ENCODE measurements at regions not wholly inside any gene's neighbourhood (a gene's known extent, or its start where the extent isn't known, plus 50 kb on each side); places are given as distances from the start of the nearest gene placed in this dataset.
A peak's percentile ranks its signal among the peaks of the same experiment; 100 is the strongest.

- Histone ChIP-seq H3K9ac (ENCODE audit: low read depth in 2 of 2, low read length in 2 of 2) (no peak overlapping the region), H3K27ac (no peak overlapping the region)
- intact Hi-C loops (cut with DNase I) = loop anchor here (10.0 kb wide), 1 partner anchor 98 kb away; no protein-coding TSS in a partner anchor
These were observed 190.9 kb downstream of the GIPC2 start for GRCh38 chr1:78236716-78237115.

GRCh38 chr1:78237364-78237916 lies 191.7 kb downstream of the GIPC2 start:
- Histone ChIP-seq H3K36me3 (no peaks in the 10 kb centered on the region), H3K27ac (peak overlapping the region; percentile 25), H3K9me3 (no peaks in the 10 kb centered on the region), H3K4me3 (no peak overlapping the region), H3K9ac (ENCODE audit: low read depth in 2 of 2, low read length in 2 of 2) (no peak overlapping the region), H3K4me1 (no peaks in the 10 kb centered on the region), H3K27me3 (no peaks in the 10 kb centered on the region)
- intact Hi-C loops (cut with DNase I) = loop anchor here (10.0 kb wide), 1 partner anchor 97 kb away; no protein-coding TSS in a partner anchor
- peak; percentile 81 for DNase-seq
- no peak for TF ChIP-seq CTCF (IDR thresholded peaks at IDR 0.05)

More at GRCh38 chr1:78236716-78237115, 190.9 kb downstream of the GIPC2 start:
- no peak for TF ChIP-seq CTCF (IDR thresholded peaks at IDR 0.05)
- Histone ChIP-seq H3K4me3 (no peak overlapping the region), H3K4me1 (no peaks in the 10 kb centered on the region), H3K9me3 (no peaks in the 10 kb centered on the region), H3K27me3 (no peaks in the 10 kb centered on the region), H3K36me3 (no peaks in the 10 kb centered on the region)
- no peak for DNase-seq

GRCh38 chr1:78240191-78240590 lies 194.4 kb downstream of the GIPC2 start:
- no peak for DNase-seq
- H3K4me1 ChIP-seq = no peaks in the 10 kb centered on the region
- no peaks in the 10 kb centered on the region for H3K9me3 ChIP-seq
- H3K4me3 ChIP-seq = no peak overlapping the region
- no peak for TF ChIP-seq CTCF (IDR thresholded peaks at IDR 0.05)
- H3K27me3 ChIP-seq = no peaks in the 10 kb centered on the region
- intact Hi-C loops (cut with DNase I) = no loop called here
- H3K36me3 ChIP-seq = no peaks in the 10 kb centered on the region
- H3K27ac ChIP-seq = no peak overlapping the region
- no peak overlapping the region for H3K9ac ChIP-seq (ENCODE audit: low read depth in 2 of 2, low read length in 2 of 2)

- no peak for DNase-seq
- no peak overlapping the region for H3K4me3 ChIP-seq
- no peaks in the 10 kb centered on the region for H3K4me1 ChIP-seq
- TF ChIP-seq CTCF (IDR thresholded peaks at IDR 0.05) = no peak
- intact Hi-C loops (cut with DNase I) = no loop called here
- H3K27me3 ChIP-seq = no peaks in the 10 kb centered on the region
- H3K9ac ChIP-seq (ENCODE audit: low read depth in 2 of 2, low read length in 2 of 2) = no peak overlapping the region
- H3K27ac ChIP-seq = no peak overlapping the region
- H3K36me3 ChIP-seq = no peaks in the 10 kb centered on the region
- no peaks in the 10 kb centered on the region for H3K9me3 ChIP-seq
These were observed 195.0 kb downstream of the GIPC2 start for GRCh38 chr1:78240755-78241154.

GRCh38 chr1:78247079-78247478 lies 201.3 kb downstream of the GIPC2 start:
- no peaks in the 10 kb centered on the region for H3K36me3 ChIP-seq
- no peaks in the 10 kb centered on the region for H3K9me3 ChIP-seq
- H3K27me3 ChIP-seq = no peaks in the 10 kb centered on the region
- H3K27ac ChIP-seq = no peak overlapping the region
- intact Hi-C loops (cut with DNase I) = no loop called here
- no peak overlapping the region for H3K9ac ChIP-seq (ENCODE audit: low read depth in 2 of 2, low read length in 2 of 2)
- no peak for TF ChIP-seq CTCF (IDR thresholded peaks at IDR 0.05)
- H3K4me3 ChIP-seq = no peak overlapping the region
- H3K4me1 ChIP-seq = no peaks in the 10 kb centered on the region
- no peak for DNase-seq
